ENCODE measurements at regions not wholly inside any gene's neighbourhood (a gene's known extent, or its start where the extent isn't known, plus 50 kb on each side); places are given as distances from the start of the nearest gene placed in this dataset.

DNA sequence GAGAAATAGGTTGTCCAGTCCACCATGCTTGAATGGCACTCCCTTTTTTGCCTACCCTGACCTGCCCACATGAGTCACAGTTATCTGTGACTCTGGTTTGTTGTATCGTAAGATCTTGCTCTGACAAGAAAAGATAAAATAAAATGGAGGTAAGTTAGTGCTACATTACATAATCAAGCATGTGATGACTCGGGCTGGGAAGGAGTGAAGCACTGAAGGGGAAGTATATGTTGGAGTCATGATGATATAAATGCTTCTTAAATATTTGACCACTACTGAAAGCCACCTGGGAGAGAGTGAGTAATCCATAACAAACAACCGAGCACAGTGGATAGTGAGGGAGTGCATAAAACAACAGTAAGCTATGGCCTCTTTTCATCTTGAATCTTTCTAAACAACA, 124.4 kb downstream of the SHOX2 start:
- no peak for TF ChIP-seq CTCF (IDR thresholded peaks at IDR 0.05; ENCODE audit: insufficient read depth, low read length, missing control alignments)
- no peak for DNase-seq (ENCODE audit: low read depth, low spot score)
- ChIA-PET CTCF (no interaction called here), POLR2A (no interaction called here)
- H3K4me3 ChIP-seq (ENCODE audit: low read depth, low read length) = no peak overlapping the region

GRCh38 chr3:157979022-157979421, 127.2 kb downstream of the SHOX2 start:
- no peak for TF ChIP-seq CTCF (IDR thresholded peaks at IDR 0.05; ENCODE audit: insufficient read depth, low read length, missing control alignments)
- ChIA-PET POLR2A (no interaction called here), CTCF (no interaction called here)
- H3K4me3 ChIP-seq (ENCODE audit: low read depth, low read length) = no peak overlapping the region
- DNase-seq (ENCODE audit: low read depth, low spot score) = no peak

DNA sequence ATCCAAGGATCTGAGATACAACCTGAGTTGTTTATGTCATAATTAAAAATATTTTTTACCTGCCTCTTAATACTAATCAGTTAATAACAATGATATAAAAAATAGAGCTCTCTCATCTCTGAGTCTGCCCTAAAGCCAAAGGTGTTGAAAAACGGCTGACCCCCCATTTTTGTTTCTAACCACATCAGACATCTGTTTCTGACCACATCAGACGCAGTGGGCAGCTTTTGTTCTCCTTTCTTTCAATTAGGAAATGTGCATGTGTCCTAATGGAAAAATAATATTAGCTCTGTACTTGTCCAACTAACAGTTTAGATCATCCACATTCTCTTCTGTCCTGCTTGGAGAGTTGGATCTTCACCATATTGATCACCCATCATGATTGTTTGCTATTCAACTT, 144.6 kb downstream of the SHOX2 start:
- no peak for TF ChIP-seq CTCF (IDR thresholded peaks at IDR 0.05; ENCODE audit: insufficient read depth, low read length, missing control alignments)
- DNase-seq (ENCODE audit: low read depth, low spot score) = no peak
- ChIA-PET POLR2A (no interaction called here), CTCF (interaction anchor here (1.1 kb wide), 1 partner anchor 14 kb away, joined by 3 read pairs; no protein-coding TSS in a partner anchor)
- H3K4me3 ChIP-seq (ENCODE audit: low read depth, low read length) = no peak overlapping the region

DNA sequence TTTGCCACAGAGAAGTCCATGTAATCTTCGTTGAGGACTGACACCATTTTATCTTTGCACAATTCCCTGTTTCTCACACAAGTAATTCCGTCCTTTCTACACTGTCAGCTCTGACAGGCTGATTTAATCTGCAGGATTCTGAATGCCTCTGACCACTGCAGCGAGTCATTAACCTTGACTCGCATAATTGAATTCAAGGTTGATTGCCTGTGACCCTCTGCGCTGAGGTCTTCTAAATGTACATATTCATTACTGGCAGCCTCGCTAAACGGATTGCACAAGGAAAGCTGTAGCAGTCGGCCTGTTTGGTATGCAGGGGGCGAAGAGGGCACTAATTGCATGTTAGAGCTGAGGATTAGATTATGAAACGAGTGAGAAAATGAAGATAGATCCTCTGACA, 147.8 kb downstream of the SHOX2 start:
- ChIA-PET CTCF (no interaction called here), POLR2A (no interaction called here)
- no peak for DNase-seq (ENCODE audit: low read depth, low spot score)
- no peak for TF ChIP-seq CTCF (IDR thresholded peaks at IDR 0.05; ENCODE audit: insufficient read depth, low read length, missing control alignments)
- no peak overlapping the region for H3K4me3 ChIP-seq (ENCODE audit: low read depth, low read length)

GRCh38 chr3:157956850-157957249, 149.4 kb downstream of the SHOX2 start:
- ChIA-PET CTCF (no interaction called here), POLR2A (no interaction called here)
- H3K4me3 ChIP-seq (ENCODE audit: low read depth, low read length) = no peak overlapping the region
- DNase-seq (ENCODE audit: low read depth, low spot score) = no peak
- no peak for TF ChIP-seq CTCF (IDR thresholded peaks at IDR 0.05; ENCODE audit: insufficient read depth, low read length, missing control alignments)

- ChIA-PET CTCF (no interaction called here), POLR2A (no interaction called here)
- no peak overlapping the region for H3K4me3 ChIP-seq (ENCODE audit: low read depth, low read length)
- DNase-seq (ENCODE audit: low read depth, low spot score) = no peak
- TF ChIP-seq CTCF (IDR thresholded peaks at IDR 0.05; ENCODE audit: insufficient read depth, low read length, missing control alignments) = no peak
Measured at GRCh38 chr3:157956176-157956575, 150.0 kb downstream of the SHOX2 start.

Data from AG04449 (cell line).